ENCODE measurements at regions not wholly inside any gene's neighbourhood (a gene's known extent, or its start where the extent isn't known, plus 50 kb on each side); places are given as distances from the start of the nearest gene placed in this dataset.

DNA sequence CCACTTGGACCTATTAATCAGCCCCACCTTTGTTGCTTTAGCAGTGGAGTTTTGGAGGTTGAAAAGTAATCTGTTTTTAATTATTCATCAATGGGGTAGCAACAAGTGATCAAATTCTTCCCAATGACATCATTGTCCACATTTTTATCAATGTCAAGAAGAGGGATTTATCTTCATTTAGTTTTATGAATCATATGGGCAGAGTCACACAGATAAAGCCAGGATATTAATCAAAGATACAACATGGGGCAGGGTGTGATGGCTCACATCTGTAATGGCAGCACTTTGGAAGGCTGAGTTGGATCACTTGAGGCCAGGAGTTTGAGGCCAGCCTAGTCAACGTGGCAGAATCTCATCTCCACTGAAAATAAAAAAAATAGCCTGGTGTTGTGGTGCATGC lies 388.4 kb upstream of the POM121L12 start:
- no peak overlapping the region for H3K4me3 ChIP-seq (ENCODE audit: low read depth, low read length)
- no peak for TF ChIP-seq CTCF (IDR thresholded peaks at IDR 0.05; ENCODE audit: low read depth, low read length, missing control alignments)
- DNase-seq (ENCODE audit: low read depth), result no peak

- TF ChIP-seq CTCF (IDR thresholded peaks at IDR 0.05; ENCODE audit: low read depth, low read length, missing control alignments), result no peak
- no peak for DNase-seq (ENCODE audit: low read depth)
- H3K4me3 ChIP-seq (ENCODE audit: low read depth, low read length), result no peak overlapping the region
These were observed 395.5 kb upstream of the POM121L12 start for GRCh38 chr7:52639981-52640380.

GRCh38 chr7:52639126-52639525 lies 396.3 kb upstream of the POM121L12 start:
- DNase-seq (ENCODE audit: low read depth), result no peak
- no peak for TF ChIP-seq CTCF (IDR thresholded peaks at IDR 0.05; ENCODE audit: low read depth, low read length, missing control alignments)
- no peak overlapping the region for H3K4me3 ChIP-seq (ENCODE audit: low read depth, low read length)

DNA sequence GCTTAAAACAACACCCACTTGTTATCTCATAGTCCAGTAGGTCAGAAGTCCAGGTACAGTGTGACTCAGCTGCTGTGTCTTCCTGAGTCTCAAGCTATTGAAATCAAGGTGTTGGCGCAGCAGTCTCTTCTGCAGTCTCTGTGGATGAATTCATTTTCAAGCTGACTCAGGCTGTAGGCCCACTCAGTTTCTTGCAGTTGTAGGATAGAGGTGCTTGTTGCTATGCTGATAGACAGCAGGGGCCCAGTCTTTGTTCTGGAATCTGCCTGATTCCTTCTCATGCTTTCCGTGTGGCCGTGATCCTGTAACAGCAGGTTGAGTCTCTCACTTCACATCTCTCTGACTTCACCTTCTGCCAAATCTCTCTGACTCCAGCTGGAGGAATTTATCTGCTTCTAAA lies 400.4 kb upstream of the POM121L12 start:
- no peak for DNase-seq (ENCODE audit: low read depth)
- no peak overlapping the region for H3K4me3 ChIP-seq (ENCODE audit: low read depth, low read length)
- TF ChIP-seq CTCF (IDR thresholded peaks at IDR 0.05; ENCODE audit: low read depth, low read length, missing control alignments), result no peak

GRCh38 chr7:52620849-52621248 lies 414.6 kb upstream of the POM121L12 start:
- TF ChIP-seq CTCF (IDR thresholded peaks at IDR 0.05; ENCODE audit: low read depth, low read length, missing control alignments), result no peak
- DNase-seq (ENCODE audit: low read depth), result no peak
- no peak overlapping the region for H3K4me3 ChIP-seq (ENCODE audit: low read depth, low read length)

GRCh38 chr7:52616552-52616951 lies 418.9 kb upstream of the POM121L12 start:
- no peak for TF ChIP-seq CTCF (IDR thresholded peaks at IDR 0.05; ENCODE audit: low read depth, low read length, missing control alignments)
- no peak overlapping the region for H3K4me3 ChIP-seq (ENCODE audit: low read depth, low read length)
- no peak for DNase-seq (ENCODE audit: low read depth)

GRCh38 chr7:52615021-52615695 lies 420.3 kb upstream of the POM121L12 start:
- no peak for DNase-seq (ENCODE audit: low read depth)
- no peak for TF ChIP-seq CTCF (IDR thresholded peaks at IDR 0.05; ENCODE audit: low read depth, low read length, missing control alignments)

More at GRCh38 chr7:52615021-52615695, 420.3 kb upstream of the POM121L12 start:
- no peak overlapping the region for H3K4me3 ChIP-seq (ENCODE audit: low read depth, low read length)
